Lower leg skin (tissue), 4 donors: ENCODE measurements at regions not wholly inside any gene's neighbourhood (a gene's known extent, or its start where the extent isn't known, plus 50 kb on each side); places are given as distances from the start of the nearest gene placed in this dataset.

Experiments used
- DNase-seq, 2 donors: peaks; one replicate each; pipeline ENCODE4 v3.0.0-alpha.2; 2019; ENCODE audit warnings: low spot score in 2 of 2
- H3K4me3 ChIP-seq: fragments of 200-600 bp; sonication (generic); 2 replicates; pipeline ENCODE4 v1.5.1; 2017; ENCODE audit warnings: mild to moderate bottlenecking, low read depth; ENCODE audit not compliant: poor library complexity, severe bottlenecking
- POLR2A ChIP-seq, 2 donors: fragments of 450-650 bp; IDR thresholded peaks; one replicate each; pipeline ENCODE4 v1.6.1; 2016 to 2017; ENCODE audit warnings: antibody characterized with exemption in 2 of 2, mild to moderate bottlenecking in 1 of 2, moderate library complexity in 1 of 2
- WGBS, 2 donors: methylation state at CpG; one replicate each; pipeline ENCODE4 v1.1.5; 2018; 5-methylcytosine and 5-hydroxymethylcytosine counted together
- intact Hi-C: fragments of 100-400 bp; cut with DNase I; formaldehyde crosslinking; loops from one replicate; pipeline ENCODE4 v1.15.0; 2023; ENCODE audit warnings: low total_unique reads
- TF ChIP-seq, protein P1 (sequence below), 3 donors: fragments of 450-650 bp; IDR thresholded peaks; one replicate each; pipeline ENCODE4 v1.5.1; 2016; ENCODE audit warnings: antibody characterized with exemption in 3 of 3, mild to moderate bottlenecking in 3 of 3, moderate library complexity in 2 of 3

DNA sequence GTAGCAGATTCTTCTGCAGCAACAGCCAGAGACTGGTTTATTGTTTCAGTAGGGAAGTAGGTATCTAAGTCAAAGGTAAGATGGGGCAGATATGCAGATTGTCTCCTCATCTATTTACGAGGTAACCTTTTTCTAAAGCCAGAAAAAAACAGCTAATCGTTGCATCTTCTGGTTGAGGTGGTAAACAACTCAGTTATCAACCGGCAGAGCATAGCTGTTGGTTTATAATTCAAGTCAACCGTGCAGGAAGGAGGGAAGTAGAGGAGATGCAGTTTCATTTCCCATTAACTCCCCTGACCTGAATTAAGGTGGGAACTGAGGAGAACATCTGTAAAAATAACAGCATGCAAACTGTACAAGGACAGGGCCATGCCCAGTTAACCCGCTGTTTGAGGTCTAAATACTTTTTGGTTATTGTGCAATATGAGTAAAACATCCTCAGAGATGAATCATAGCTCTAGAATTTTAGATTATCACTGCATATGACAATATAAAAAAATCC is 156.5 kb upstream of the ITGB1 start:
- WGBS, 2 donors, result 59 to 62% methylated on average over 5 of the region's 5 CpGs
- no peak for TF ChIP-seq POLR2A (IDR thresholded peaks at IDR 0.05)
- TF ChIP-seq, protein P1, sequence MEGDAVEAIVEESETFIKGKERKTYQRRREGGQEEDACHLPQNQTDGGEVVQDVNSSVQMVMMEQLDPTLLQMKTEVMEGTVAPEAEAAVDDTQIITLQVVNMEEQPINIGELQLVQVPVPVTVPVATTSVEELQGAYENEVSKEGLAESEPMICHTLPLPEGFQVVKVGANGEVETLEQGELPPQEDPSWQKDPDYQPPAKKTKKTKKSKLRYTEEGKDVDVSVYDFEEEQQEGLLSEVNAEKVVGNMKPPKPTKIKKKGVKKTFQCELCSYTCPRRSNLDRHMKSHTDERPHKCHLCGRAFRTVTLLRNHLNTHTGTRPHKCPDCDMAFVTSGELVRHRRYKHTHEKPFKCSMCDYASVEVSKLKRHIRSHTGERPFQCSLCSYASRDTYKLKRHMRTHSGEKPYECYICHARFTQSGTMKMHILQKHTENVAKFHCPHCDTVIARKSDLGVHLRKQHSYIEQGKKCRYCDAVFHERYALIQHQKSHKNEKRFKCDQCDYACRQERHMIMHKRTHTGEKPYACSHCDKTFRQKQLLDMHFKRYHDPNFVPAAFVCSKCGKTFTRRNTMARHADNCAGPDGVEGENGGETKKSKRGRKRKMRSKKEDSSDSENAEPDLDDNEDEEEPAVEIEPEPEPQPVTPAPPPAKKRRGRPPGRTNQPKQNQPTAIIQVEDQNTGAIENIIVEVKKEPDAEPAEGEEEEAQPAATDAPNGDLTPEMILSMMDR (IDR thresholded peaks at IDR 0.05), result no peak
- no peak overlapping the region for H3K4me3 ChIP-seq
- no peak for DNase-seq
- intact Hi-C loops, result no loop called here

DNA sequence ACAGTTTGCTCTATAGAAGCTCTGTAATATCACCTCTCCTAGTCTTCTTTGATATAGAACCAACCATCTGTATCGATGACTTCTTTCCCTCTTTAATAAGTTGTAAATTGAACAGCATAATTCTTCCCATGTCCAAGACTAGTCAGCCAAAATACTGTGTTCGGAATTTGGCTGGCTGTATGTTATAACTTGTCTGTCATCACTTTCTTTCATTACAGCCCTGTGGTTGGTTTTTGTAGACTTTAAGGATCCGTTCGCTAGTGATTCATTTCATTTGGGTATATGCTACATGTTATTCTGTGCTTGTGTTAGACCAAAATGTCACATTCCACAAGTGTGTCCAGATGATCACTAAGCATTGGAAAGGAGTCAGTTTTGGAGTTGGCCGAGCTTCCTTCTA is 155.4 kb upstream of the ITGB1 start:
- intact Hi-C loops, result no loop called here
- no peak for DNase-seq
- TF ChIP-seq, protein P1 (IDR thresholded peaks at IDR 0.05), result no peak
- TF ChIP-seq POLR2A (IDR thresholded peaks at IDR 0.05), result no peak
- H3K4me3 ChIP-seq, result no peak overlapping the region
- WGBS, 2 donors, result 37 to 44% methylated on average over 5 of the region's 5 CpGs

DNA sequence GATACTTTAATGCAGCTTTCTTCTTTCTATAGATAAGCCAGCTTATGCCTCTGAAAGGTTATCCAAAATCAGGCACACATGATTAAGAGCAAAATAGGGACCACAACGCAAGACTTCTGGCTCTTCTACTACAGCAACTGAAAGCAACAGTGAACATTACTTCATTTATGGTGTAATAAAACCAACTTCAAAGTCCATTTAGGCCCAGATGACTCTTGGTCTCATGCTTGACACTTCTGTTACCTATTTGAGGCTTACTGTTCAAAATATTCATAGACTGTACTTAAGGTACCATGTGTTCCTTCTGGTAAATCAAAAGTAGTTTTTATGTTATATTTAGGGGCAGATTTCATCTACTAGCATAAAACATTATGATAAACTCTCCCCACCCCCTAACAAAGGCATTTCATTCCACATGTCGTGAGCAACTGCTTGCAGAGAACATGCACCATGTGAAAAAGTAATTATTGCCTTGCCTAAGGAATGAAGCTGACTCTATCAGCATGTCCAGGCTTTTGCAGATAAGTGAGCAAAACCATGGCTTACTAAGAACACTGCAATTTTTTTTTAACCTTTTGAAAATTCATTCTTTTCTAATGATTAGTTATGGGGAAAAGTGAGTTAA is 154.9 kb upstream of the ITGB1 start:
- intact Hi-C loops, result no loop called here
- no peak for DNase-seq
- 64 to 69% methylated on average over 2 of the region's 2 CpGs for WGBS, 2 donors
- TF ChIP-seq POLR2A (IDR thresholded peaks at IDR 0.05), result no peak
- TF ChIP-seq, protein P1 (IDR thresholded peaks at IDR 0.05), result no peak
- H3K4me3 ChIP-seq, result no peak overlapping the region

DNA sequence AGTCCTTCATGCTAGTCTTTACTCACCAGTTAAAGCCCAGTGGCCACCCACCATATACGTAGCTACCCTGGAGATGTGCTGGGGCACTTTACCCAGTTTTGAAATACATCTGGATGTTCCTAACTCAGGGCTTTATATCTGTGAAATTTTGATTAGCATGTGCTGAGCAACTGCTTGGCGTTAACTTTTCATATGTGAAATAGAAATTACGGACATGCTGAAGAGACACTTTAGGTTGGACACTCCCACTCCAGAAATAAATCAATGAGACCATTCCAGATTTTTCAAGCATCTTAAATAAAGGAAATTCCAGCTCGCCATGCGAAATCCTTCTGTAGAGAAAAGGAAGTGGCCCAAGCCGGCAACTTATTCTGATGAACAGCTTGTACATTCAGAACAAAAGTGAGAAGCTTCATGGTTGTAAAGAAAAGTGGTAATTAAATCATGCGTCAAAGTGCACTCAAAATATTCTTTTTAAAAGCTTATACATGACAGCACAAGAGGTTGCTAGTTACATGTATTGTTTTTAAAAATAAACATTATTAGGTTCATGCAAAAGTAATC is 153.5 kb upstream of the ITGB1 start:
- intact Hi-C loops, result no loop called here
- TF ChIP-seq, protein P1 (IDR thresholded peaks at IDR 0.05), result no peak
- TF ChIP-seq POLR2A (IDR thresholded peaks at IDR 0.05), result no peak
- WGBS, 2 donors, result 87 to 88% methylated on average over 7 of the region's 7 CpGs
- no peak overlapping the region for H3K4me3 ChIP-seq
- DNase-seq, result no peak

DNA sequence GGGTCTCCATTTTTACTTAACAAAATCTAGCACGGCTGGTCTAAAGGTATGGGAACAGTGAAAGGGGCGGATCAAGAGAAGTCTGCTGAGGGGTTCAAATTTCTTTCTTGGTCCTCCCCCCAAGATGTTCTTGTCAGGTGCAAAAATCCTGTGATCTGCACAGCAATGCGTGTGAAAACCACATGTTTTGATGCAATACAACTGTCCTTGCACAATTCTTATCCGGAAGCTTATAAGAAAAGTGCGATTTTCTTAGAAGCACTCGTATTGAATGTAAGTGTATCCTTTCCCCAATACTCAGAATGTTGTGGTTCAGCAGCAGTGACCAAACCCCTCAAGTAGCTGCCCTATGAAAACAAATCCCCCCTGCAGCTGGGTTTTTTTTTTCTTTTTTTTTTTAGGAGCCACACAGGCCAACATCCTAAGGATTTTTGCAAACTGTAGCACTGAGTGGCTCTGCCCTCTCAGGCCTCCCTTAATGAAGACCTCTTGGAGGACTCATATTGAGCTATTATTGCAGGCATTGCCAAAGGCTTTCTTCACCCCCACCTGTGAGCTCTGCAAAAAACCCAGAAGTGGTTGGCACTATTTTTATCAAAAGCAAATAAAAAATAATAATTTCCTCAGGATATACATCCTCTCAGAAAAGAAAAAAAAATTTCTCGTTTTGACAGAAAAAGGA is 151.9 kb upstream of the ITGB1 start:
- no peak overlapping the region for H3K4me3 ChIP-seq
- no peak for DNase-seq
- WGBS, 2 donors, result 84 to 85% methylated on average over 7 of the region's 7 CpGs
- intact Hi-C loops, result no loop called here
- TF ChIP-seq POLR2A (IDR thresholded peaks at IDR 0.05), result no peak
- TF ChIP-seq, protein P1 (IDR thresholded peaks at IDR 0.05), result no peak
